ENCODE measurements at regions not wholly inside any gene's neighbourhood (a gene's known extent, or its start where the extent isn't known, plus 50 kb on each side); places are given as distances from the start of the nearest gene placed in this dataset.

DNA sequence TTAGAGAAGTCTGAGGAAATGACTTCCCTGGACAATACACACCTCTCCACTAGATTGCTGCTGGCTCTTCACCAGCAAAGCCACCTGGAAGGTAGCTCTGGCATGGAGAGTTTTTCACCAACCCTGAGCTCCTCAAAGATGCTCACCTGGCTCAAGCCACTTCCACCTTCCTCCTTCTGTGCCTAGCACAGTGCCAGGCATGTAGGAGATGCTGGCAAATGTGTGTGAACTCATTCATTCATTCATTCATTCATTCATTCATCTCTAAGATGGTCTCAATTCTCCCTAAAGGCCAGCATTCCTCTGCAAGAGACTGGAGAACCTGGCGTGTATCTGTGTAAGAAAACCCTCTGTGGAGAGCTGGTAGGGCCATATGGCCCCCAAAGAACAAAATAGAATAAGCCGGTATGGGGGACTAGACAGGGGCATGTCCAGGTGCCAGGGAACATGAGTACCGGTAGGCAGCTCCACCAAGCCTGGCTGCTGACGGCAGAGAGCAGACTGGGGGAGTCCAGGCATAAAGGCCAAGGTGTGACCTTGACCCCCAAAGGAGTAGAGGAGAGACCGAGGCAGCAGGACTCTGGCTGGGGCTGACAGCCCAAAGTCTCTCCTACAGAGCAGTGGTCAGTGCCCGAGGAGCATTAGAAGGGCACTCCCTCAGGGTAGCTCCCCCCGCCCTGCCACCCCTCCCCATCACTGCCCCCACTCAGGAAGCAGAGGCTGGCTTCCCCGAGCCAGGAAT, 132.2 kb upstream of the TNRC6C start:
- TF ChIP-seq, protein P1, sequence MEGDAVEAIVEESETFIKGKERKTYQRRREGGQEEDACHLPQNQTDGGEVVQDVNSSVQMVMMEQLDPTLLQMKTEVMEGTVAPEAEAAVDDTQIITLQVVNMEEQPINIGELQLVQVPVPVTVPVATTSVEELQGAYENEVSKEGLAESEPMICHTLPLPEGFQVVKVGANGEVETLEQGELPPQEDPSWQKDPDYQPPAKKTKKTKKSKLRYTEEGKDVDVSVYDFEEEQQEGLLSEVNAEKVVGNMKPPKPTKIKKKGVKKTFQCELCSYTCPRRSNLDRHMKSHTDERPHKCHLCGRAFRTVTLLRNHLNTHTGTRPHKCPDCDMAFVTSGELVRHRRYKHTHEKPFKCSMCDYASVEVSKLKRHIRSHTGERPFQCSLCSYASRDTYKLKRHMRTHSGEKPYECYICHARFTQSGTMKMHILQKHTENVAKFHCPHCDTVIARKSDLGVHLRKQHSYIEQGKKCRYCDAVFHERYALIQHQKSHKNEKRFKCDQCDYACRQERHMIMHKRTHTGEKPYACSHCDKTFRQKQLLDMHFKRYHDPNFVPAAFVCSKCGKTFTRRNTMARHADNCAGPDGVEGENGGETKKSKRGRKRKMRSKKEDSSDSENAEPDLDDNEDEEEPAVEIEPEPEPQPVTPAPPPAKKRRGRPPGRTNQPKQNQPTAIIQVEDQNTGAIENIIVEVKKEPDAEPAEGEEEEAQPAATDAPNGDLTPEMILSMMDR (IDR thresholded peaks at IDR 0.05; ENCODE audit: control extremely low read depth, extremely low read depth, low read depth, missing control alignments): no peak
- CTCF ChIA-PET: interaction anchor here (0.6 kb wide), 1 partner anchor 9 kb away, joined by 3 read pairs; no protein-coding TSS in a partner anchor
- no peak for DNase-seq (ENCODE audit: extremely low spot score)
- POLR2A ChIA-PET: no interaction called here

DNA sequence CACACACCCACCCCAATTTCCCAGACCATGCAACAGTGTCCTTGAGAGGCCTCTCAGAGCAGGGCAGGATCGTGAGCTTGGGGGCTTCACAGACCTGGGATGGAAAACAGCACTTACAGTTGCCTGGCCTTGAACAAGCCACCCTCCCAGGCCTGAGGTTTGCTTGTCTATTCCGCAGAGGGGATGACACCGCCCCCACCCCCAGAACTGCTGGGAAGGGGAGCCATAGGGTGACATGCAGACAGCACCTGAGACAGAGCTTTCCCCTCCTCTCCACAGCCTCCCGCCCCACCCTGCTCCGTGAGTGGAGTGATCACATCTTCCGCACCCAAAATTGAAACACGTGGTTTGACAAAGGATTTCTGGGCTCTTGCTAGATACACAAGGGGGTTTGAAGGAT, 131.5 kb upstream of the TNRC6C start:
- ChIA-PET POLR2A (no interaction called here), CTCF (no interaction called here)
- TF ChIP-seq, protein P1 (IDR thresholded peaks at IDR 0.05; ENCODE audit: control extremely low read depth, extremely low read depth, low read depth, missing control alignments): no peak
- no peak for DNase-seq (ENCODE audit: extremely low spot score)

DNA sequence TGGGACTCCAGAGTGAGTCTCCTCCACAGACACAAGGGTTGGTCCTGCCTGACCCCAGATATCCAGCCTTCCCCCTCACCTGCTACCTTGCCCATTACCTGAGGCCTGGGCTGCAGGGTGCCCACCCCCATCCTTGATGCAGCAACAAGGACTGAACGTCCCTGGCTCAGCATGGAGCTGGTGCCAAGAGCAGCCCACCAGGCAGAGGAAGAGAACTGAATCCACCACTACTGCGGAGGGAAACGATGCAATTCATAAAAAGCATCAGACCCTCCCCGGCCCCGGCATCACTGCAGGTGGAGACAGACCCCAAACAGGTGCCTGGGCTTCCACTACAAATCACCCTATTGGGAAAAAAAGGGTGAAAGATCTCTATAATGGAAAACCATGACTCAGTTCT, 131.0 kb upstream of the TNRC6C start:
- CTCF ChIA-PET: no interaction called here
- no peak for DNase-seq (ENCODE audit: extremely low spot score)
- TF ChIP-seq, protein P1 (IDR thresholded peaks at IDR 0.05; ENCODE audit: control extremely low read depth, extremely low read depth, low read depth, missing control alignments): no peak
- POLR2A ChIA-PET: no interaction called here

DNA sequence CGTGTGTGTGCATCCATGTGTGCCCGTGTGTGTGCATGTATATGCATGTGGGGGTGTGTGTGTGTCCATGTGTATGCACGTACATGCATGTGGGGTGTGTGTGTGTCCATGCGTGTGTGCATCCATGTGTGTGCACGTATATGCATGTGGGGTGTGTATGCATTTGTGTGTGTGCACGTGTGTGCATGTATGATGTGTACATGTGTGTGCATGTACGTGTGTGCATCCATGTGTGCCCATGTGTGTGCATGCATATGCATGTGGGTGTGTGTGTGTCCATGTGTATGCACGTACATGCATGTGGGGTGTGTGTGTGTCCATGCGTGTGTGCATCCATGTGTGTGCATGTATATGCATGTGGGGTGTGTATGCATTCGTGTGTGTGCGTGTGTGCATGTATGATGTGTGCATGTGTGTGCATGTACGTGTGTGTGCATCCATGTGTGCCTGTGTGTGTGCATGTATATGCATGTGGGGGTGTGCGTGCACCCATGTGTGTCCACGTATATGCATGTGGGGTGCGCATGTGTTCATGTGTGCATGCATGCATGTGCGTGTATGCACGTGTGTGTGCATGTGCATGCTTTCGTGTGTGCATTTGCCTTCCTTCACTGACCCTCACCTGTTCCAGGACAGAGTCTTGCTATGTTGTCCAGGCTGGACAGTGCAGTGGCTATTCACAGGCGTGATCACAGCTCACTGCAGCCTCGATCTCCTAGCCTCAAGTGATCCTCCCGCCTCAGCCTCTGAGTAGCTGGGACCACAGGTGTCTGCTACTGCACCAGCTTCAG, 129.6 kb upstream of the TNRC6C start:
- TF ChIP-seq, protein P1 (IDR thresholded peaks at IDR 0.05; ENCODE audit: control extremely low read depth, extremely low read depth, low read depth, missing control alignments): no peak
- ChIA-PET CTCF (no interaction called here), POLR2A (no interaction called here)
- no peak for DNase-seq (ENCODE audit: extremely low spot score)

DNA sequence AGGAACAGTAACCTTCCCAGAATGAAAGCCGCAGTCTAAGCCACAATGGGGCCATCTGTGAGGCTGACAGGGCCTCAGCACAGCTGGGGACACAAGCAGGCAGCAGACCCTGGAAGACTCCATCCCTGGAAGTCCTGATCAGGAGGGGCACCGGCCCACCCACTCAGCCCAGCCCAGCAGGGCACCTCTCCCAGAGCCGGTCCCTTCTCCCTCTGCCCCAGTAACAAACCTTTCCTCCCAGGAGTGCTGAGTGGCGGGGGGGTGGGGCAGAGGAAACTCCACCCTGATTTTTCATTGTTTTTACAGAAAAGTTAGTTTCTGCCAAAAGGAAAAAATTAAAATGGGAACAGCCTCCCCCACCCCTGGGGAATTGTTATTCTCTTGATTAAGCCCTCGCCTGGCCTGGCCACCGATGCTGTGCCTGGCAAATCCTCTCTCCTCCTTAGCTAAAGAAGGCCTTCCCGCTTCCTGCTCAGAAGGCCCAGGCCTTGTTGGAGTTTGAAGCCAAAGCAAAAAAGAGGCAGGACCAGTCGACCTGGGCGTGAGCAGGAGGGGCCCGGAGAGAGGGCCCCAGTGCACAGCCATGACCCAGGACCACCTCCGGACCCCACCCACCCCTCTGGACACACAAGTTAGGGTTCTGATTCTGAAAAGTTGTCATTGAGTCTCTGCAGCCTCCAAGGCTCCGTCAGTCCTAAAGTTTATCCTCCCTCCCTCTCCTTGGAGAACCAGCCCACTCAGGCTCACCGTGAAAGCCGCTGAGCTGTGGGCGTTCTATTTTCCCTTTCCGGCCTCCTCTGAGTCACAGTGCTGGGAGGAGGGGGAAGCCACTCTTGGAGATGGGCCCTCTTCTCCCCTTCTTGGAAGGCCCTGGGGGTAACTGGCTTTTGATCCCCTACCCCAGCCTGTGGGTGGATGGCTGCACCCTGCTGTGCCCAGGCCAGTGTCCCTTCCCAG, 128.4 kb upstream of the TNRC6C start:
- DNase-seq (ENCODE audit: extremely low spot score): no peak
- ChIA-PET POLR2A (no interaction called here), CTCF (no interaction called here)

More for the DNA sequence above, 128.4 kb upstream of the TNRC6C start:
- TF ChIP-seq, protein P1 (IDR thresholded peaks at IDR 0.05; ENCODE audit: control extremely low read depth, extremely low read depth, low read depth, missing control alignments): no peak
